ENCODE measurements at regions not wholly inside any gene's neighbourhood (a gene's known extent, or its start where the extent isn't known, plus 50 kb on each side); places are given as distances from the start of the nearest gene placed in this dataset.
"Not testable (repeated sequence)": the region's sequence is repeated elsewhere in the genome, so short reads cannot be mapped to it uniquely, and the experiment has no call there.

DNA sequence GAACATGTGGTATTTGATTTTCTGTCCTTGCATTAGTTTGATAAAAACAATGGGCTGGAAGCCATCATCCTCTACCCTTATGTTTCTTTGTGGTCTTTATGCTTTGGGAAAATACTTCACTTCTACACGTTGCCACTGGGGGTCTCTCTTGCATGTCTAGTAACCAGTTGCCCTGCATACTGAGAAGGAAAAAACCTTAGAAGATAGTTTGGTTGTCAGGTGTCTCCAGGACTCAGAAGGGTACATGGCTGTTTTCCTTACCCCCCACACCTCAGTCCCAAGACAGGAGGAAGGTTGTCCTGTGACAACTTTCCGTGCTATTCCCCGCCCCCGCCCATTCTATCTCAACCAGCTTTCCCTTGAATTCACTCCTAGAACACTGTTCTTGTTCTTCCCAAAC is 62.1 kb upstream of the LANCL3 start:
- DNase-seq, result peak; percentile 24

DNA sequence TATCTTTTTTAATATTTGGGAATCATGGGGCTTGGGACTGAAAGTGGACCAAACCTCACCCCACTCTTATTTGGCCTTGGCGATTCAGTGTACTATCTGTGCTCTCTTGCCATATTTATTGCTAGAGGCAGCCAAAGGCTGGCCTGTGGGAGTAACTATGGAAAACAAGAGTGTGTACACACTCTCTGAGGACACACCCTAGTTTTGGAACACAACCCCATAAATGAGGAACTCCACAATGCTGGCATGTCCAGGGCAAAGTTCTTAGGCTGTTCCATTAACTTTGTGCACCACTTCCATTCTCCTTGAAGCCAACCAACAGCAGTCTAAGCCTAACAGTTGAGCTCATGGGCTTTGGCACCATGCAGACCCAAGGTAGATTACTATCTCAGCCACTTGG is 54.9 kb upstream of the LANCL3 start:
- not testable (repeated sequence) for DNase-seq

DNA sequence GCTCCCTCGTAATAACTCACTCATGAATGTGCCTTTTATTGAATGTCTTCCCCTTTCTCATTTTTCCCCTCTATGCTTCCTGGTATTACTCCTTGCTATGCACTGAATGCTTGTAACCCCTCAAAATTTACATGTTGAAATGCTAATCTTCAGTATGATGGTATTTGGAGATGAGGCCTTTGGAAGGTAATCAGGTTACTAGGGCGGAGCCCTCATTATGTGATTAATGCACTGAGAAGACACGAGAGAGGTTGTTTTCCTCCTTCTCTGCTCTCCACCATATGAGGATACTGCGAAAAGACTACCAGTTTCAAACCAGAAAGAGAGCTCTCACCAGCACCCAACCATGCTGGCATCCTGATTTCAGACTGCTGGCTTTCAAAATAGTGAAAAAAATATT is 52.2 kb upstream of the LANCL3 start:
- DNase-seq, result peak; percentile 53

DNA sequence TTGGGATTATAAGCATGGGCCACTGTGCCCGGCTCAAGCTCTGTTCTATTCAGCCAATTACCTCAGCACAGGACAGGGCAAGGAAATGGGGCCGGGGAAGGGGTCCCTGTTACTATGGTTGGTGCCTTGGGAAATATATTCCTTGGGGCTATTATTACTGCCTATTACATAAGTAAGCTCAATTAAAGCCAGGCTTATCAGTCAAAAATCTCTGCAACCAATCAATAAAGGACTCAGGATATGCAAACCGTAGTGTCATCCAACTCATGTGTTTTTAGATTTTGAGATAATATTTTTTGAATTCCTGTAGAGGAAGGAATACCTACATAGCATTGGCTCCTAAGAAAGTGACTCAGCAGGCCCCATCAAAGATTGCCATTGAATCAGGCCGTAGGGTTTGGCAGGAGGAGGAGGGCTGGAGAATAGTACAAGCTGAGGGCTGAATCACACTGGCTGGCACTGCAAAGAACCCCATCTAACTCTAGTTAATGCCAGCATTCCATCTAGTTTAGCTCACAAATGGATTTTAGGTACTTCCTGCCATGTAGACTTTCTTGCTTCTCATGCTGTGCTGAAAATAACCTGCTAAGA is 50.5 kb upstream of the LANCL3 start:
- DNase-seq, result not testable (repeated sequence)

Measured in NCI-H526 treated with DMSO at 0.1 percent for 48 hours (cell line).